HG03175 (cell line): ENCODE measurements at regions not wholly inside any gene's neighbourhood (a gene's known extent, or its start where the extent isn't known, plus 50 kb on each side); places are given as distances from the start of the nearest gene placed in this dataset.

ENCODE experiments used
- ATAC-seq: cut with Tn5 transposase; IDR thresholded peaks from one replicate; pipeline ENCODE4 v1.9.1; 2021; ENCODE audit warnings: mild to moderate bottlenecking, moderate library complexity; ENCODE audit not compliant: unreplicated experiment

DNA sequence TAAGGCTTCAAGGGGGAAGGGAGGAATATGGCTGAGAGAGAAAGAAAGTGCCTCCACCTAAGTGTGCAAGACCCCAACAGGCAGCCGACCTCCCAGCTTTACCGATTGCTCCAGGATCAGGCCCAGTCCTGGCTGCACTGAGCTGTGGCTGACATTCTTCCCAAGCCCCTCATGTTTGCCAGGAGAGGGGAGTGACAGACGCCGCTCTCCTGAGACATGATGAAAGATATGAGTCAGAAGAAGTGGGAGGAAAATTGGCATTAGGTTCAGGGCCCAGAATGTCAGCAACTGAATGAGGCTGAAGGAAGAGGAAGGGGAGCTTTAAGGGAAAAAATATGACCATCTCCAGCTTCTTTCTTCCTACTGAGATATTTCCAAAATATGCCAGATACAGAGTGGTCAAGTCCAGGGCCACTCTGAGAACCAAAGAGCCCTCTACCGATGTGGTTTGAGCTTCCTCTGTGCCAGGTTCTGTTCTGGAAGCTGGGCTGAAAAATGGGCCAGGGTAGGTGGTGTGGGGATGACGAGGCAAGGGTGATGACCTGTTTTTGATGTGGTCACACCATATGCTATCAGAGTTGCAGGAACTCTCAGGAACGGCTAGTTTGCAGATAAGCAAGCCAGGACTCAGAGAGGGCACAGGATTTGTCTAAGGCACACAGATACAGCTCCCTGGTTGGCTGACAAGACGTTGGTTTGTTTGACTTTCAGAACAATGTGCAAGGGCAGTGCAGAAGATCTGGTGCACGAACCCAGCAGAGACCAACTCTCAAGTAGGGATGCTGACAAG, 176.7 kb downstream of the SOX9 start:
- no peak for ATAC-seq

DNA sequence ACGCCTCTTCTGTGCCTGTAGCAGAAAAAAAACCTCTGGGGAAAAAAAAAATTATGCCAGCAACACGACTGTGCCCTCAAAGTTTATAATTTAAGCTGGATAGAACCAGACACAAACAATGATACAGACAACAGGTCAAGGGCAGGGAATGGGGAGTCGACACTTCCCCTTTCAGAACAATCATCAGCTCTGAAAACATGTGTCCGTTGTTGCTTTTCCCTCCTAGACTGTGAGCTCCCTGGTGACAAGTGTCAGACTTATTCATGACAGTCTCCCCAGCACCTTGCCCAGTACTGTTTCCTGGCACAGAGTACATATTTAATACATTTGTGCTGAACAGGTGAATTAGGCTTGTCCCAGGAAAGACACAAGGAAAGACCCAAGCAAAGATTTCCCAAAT, 178.3 kb downstream of the SOX9 start:
- no peak for ATAC-seq

DNA sequence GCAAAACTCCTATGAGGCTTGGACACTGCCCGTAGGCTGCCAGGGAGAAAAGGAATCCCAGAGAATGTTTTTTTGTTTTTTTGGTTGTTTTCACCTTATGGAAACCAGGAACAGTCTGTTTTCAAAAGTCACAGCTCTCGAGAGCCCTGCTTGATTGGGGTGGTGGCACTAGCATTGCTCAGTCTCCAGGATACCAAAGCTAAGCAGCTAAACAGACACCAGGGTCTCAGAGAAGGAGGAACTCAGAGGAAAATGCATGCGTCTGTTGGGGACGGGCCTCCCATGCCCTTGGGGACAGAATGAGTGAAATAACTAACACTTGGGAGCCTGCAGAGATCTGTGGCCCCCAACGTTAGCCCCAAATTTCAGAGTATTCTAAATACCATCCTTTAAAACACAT, 178.8 kb downstream of the SOX9 start:
- no peak for ATAC-seq

DNA sequence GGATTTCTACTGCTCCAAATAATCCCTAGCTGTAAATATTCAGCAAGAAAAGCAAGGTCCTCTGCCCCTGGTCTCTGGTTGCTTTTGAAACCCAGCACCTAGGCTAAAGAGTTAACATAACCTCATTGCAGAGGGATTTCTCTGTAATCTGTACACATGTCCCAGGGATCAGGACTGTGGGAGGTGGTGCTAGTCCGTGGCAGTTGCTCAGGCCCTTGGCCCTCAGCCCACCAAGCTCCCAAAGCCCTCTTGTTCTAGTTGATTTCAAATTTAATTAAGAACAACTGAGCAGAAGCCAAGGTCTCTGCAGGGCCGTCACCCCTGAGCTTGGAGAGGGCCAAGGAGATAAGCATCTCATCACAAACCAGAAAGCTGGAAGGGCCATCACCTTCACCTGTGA, 181.1 kb downstream of the SOX9 start:
- no peak for ATAC-seq

DNA sequence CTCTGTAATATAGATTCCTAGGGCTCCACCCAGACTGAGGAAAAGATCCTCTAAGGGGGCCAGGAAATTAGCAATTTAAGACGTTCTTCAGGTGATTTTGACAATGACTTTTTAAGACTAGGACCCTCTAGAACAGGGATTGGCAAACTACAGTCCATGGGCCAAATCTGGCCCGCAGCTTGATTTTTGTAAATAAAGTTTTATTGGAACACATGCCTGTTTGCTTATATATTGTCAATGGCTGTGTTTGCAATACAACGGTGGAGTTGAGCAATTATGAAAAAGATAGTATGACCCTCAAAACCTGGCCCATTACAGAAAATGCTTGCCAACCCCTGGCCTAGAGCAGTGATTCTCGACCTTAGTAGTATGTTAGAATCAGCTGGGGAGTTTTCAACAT, 181.9 kb downstream of the SOX9 start:
- ATAC-seq = no peak

DNA sequence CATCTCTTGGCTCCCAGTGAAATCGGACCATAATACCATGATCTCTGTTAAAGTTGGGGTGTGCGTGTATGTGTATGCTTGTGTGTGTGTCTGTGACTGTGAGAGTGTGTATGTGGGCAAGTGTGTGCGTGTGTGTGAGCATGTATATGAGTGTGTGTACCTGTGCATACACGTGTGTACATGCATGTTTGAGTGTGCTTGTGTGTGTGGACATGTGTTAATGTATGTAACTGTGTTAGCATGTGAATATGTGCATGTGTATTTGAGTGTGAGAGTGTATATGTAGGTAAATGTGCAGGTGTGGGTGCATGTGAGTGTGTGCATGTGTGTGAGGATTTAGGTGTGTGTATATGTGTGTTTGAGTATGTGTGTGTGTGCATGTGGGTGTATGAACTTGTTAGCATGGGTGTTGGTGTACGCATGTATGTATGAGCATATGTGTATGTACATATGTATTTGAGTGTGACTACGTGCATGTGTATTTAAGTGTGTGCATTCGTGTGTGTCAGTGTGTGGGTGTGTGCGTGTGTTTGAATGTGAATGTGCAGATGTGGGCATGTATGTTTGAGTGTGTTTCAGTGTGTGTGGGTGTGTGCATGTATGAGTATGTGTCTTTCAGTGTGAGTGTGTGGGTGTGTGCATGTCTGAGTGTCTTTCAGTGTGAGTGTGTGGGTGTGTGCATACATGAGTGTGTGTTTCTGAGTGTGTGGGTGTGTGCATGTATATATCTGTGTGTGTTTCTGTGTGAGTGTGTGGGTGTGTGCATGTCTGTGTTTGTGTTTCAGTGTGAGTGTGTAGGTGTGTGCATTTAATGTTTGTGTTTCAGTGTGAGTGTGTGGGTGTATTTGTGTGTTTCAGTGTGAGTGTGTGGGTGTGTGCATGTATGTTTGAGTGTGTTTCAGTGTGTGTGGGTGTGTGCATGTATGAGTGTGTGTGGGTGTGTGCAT, 183.2 kb downstream of the SOX9 start:
- no peak for ATAC-seq

DNA sequence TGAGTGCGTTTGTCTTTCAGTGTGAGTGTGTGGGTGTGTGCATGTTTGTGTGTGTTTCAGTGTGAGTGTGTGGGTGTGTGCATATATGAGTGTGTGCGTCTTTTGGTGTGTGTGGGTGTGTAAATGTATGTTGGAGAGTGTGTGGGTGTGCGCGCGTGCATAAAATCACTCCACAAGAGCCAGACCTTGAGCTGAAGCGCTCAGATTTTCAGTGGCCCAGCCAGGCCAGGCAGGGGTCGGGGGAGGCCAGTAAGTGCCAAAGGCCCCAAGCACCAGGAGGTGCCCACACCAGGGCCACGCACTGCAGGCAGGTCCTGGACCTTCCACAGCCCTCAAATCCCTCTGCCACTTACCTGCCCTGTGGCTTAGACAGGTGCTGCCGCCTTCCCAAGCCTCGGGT, 184.0 kb downstream of the SOX9 start:
- ATAC-seq = no peak

DNA sequence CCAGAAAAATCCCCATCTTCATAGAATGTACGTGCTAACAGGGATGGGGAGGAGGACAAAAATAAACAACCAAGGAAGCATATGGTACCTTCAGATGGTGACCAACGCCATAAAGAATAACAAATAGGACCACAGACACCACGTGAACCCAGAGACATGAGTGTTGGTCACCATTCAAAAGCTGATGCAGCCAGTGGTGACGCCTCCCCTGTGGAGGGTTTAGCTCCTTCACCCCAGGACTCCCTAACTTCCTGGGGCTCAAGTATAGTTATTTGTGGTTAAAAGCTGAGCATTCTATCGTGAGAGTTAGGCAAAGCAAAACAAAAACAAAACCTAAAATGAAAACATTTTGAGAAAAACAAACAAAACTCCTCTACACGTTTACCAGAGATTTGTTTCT, 184.7 kb downstream of the SOX9 start:
- no peak for ATAC-seq

DNA sequence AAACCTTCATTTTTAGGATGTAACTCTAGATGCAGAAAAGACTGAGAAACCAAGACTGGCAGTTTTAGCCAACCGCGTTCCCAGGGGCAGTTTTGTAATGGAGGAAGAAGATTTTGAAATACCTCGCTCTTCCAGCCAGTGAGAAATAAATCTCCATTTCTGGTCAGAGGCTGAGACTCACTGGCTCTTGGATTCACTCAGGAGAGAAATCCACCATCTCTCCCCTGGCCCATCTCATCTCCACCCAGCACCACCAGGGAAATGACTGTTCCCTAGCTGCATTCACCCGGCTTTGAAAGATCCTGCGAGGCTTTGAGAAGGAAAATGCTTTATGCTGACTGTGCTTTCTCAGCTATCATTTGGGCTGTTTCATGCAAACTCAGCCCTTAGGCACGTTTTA, 185.2 kb downstream of the SOX9 start:
- ATAC-seq = no peak

DNA sequence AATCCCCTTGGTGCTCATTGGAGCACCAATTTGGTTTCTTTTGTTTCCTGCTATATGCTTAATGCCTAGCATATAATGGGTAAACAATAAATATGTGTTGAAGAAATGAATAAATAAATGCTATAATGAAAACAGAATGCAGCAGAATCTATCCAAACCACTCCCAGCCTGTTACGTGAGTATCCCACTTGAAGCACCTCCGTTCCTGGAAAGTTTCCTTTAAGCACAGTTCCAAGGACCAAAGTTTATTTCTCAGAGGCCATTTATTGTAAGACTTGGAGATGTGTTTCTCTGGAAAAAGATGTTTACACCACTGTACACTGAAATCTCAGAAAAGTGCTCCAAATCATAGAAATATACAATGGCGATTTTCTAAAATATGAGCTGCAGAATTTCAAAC, 187.0 kb downstream of the SOX9 start:
- no peak for ATAC-seq

DNA sequence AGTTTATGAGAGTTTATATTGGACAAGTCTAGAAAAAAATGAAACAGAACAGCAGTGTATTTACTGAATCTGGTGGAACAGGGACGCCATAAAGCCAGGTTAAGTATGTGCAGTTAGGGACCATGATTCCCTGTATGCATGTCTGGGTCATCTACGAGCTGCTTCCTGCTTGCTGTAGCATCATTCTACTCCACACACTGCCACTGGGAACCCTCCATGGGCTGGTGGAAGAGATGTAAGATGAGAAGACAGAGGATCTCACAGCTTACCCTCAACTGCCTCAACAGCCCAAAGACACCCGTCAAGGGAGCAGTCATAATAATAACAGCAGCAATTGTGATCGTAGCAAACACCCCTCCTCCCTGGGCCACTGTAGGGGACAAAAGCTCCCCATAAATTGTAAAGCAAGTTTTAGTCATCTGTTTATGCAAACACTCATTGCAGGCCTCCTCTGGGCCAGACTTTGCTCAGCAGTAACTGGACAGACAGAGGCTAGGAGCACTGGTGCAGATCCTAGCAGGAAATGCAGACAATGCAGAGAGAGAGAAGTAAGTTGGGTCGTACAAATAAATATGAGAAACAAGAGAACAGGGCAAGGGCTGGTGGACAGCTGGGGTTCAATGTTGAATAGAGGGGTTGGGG, 188.0 kb downstream of the SOX9 start:
- ATAC-seq = no peak

DNA sequence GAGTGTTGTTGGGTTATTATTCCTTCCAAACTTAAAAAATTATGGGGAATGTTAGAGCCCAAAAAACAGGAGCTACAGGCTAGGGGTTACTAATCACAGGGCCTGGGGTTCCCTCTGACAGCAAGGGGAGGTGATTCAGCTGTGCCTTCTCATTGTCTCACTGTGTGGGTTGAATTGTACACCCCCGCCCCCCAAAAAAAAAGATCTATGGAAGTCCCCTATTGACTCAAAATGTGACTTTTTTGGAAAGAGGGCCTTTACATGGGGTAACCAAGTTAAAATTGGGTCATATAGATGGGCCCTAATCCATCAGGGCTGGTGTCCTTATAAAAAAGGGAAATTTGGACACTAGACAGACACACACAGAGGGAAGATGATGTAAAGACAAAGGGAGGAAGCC, 190.2 kb downstream of the SOX9 start:
- no peak for ATAC-seq

DNA sequence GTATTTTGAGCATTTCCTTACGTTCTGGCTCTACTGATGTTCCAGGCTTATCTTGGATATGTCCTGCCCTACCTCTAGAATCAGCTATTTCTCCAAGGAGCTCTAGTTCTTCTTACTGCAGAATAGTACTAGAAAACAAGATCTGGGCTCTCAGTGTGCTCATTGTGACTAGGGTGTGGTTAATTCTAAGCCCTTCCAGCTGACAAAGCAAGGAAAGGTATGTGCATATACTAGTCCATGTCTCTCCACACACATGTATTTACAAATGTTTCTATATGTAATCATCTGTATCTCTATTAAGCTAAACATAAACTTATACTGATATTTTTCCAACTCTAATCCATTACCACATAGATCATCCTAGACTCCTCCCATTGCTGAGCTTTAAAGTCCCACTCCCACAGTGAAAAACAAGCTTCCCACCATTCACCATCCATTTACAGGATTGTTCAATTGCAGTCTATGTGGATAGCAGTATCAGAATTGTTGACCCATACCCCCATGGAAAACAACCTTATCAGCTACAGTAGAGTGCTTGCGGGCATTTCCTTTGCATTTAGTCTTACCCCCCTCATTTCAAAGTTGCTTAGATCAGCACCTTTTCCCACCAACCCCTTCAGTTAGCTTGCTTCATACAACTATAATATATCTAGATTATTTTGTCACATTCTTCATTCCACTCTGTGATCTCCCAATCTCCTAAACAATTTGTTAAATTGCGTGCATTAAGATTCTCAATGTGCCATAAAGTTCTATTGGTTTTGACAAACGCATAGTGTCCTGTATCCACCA, 194.5 kb downstream of the SOX9 start:
- ATAC-seq = no peak

DNA sequence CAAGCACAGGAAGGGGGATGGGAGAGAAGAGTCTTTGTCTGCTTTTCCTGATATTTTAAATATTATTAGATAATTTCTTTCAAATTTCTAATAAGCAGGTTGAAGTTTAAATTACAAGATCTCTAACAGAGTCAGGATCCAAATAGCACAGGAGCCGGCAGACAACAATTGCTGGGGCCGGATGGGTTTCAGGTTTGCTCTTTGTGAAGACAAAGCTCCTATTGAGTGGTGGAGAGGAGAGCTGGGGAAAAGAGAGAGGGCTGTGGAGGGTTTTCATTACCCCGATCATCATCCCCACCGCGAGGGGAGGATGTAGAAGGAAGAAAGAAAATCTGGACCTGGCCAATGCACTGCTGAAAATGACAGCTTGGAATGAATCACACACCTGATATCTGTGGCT, 197.3 kb downstream of the SOX9 start:
- ATAC-seq = no peak

DNA sequence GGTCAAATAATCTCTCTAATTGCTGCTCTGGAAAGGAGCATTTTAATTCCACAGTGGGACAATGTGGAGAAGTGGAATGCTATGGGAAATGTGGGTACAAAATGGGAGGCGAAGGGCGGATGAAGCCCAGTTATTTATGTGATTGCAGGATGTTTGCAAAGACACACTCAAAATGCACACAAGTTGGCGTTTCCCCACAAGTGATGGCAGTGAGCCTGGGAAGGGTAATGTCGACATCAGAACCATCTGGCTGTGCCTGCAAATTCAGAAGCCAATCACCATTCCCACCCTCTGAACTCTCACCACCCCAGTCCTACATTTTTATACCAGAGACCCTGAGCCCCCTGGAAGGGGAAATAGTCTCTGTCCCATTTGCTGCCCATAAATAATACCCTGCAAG, 201.1 kb downstream of the SOX9 start:
- ATAC-seq = no peak

DNA sequence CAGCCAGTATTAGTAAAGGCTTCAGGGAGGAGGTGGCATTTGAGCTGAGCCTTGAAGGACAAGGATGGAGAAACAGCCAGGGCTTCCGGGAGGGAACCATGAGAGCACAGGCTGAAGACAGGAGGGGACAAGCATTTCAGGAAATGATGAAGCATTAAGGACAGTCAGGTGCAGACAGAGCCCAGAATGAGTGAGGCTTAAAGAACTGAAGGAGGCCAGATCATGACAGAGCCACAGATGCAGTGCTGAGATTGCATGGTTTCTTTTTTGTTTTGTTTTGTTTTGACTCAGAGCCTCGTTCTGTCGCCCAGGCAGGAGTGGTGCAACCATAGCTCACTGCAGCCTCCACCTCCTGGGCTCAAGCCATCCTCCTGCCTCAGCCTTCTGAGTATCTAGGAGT, 211.5 kb downstream of the SOX9 start:
- ATAC-seq = peak; percentile 57

DNA sequence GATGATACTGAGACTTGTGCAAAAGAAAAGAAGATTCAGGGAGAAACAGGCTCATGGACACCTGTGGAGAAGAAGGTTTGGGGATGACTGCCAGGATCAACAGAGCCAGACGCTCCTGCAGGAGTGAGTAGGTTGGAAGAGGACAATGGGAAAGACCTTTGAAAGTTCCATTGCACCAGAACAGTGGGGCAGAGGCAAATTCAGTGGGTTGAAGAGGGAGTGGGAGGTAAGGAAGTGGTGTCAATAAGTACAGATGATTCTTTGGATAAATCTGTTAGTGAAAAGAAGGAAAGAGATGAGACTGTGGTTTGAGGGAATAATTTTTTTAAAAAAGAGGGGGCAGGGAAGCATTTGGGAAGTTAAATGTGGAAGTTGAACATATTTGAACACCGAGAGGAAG, 212.8 kb downstream of the SOX9 start:
- no peak for ATAC-seq

DNA sequence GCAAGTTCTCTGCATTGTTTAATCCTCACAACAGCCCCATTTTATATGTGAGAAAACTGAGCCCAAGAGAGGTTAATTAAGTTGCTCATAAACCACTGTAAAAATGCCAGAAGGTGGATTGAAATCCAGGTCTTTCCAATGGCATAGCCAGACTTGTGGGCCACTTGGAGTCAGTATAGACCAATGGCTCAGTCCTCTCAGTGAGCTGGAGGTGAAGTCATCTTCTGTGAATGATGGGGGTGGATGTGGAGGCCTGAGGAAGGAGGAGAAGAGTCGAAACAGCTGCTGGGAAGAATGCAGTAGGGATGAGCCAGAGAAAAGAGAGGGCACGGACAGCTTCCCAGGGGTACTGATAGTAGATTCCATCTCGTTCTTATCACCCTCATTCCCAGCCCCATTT, 213.4 kb downstream of the SOX9 start:
- ATAC-seq = no peak

DNA sequence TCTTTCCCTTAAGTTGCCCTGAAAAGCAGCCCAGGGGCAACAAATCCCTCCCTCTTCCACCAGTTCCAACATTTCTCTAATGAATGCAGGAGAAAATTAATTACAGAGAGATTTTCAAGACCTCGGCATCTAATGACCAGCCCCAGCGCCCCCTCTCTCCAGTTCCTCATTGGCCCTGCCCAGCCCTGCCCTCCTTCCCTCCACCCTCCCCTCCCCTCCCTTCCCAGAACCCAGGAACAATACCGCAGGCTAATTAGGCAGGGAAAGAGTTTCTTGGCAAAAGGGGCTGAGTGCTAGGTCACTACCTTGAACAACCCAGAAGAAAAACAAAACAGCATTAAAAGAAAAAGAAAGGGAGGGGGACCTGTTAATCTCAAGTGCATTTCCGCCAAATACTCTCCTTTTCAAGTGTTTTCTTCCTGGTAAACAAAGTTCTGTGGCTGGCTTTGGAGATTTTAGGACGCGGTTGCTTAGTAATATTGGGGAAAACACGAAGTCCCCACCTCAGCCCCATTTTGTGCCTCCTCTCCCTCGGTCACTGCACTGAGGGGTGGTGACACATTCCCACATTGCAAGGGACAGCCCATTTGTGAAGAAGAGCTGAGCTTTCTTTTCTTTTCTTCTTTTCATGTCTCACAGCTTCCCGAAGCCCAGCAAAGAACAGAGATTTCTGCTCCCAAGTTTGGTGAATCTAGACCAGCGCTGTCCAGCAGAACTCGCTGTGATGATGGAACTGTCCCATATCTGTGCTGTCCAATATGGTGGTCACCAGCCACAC, 215.4 kb downstream of the SOX9 start:
- ATAC-seq = no peak

DNA sequence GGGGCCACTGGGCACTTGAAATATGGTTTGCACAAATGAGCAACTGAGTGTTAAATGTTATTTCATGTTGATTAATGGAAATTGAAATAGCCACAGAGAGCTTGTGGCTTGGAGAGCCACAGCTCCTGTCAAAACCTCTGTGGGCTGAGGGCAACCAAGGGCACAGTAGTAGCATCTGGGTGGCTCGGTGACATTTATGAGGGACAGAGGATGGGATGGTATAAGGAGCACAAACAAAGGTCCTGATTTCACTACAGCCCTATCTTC, 215.9 kb downstream of the SOX9 start:
- no peak for ATAC-seq
